Putamen (tissue), 1 donor: ENCODE measurements at regions not wholly inside any gene's neighbourhood (a gene's known extent, or its start where the extent isn't known, plus 50 kb on each side); places are given as distances from the start of the nearest gene placed in this dataset.
A peak's percentile ranks its signal among the peaks of the same experiment; 100 is the strongest.

Source experiments
- DNase-seq: peaks from one replicate; pipeline ENCODE4 v3.0.0-alpha.2; 2016; ENCODE audit warnings: low spot score

GRCh38 chr11:92480499-92480898 is 255.9 kb downstream of the FAT3 start:
- DNase-seq = no peak

GRCh38 chr11:92482492-92483060 is 258.0 kb downstream of the FAT3 start:
- DNase-seq = no peak

- no peak for DNase-seq
These were observed 260.0 kb downstream of the FAT3 start for GRCh38 chr11:92484570-92484969.

GRCh38 chr11:92489826-92490399 is 265.3 kb downstream of the FAT3 start:
- no peak for DNase-seq

- no peak for DNase-seq
These were observed 267.8 kb downstream of the FAT3 start for GRCh38 chr11:92492372-92492771.

GRCh38 chr11:92495107-92495793 is 270.6 kb downstream of the FAT3 start:
- DNase-seq = no peak

GRCh38 chr11:92500453-92500852 is 275.8 kb downstream of the FAT3 start:
- DNase-seq = peak; percentile 18

GRCh38 chr11:92501066-92501739 is 276.6 kb downstream of the FAT3 start:
- DNase-seq = peak; percentile 51

- no peak for DNase-seq
These were observed 279.4 kb downstream of the FAT3 start for GRCh38 chr11:92504004-92504403.

GRCh38 chr11:92504534-92504933 is 279.9 kb downstream of the FAT3 start:
- DNase-seq = no peak

GRCh38 chr11:92505689-92506088 is 281.1 kb downstream of the FAT3 start:
- DNase-seq = no peak

- no peak for DNase-seq
These were observed 282.3 kb downstream of the FAT3 start for GRCh38 chr11:92506809-92507336.

GRCh38 chr11:92510591-92510990 is 286.0 kb downstream of the FAT3 start:
- no peak for DNase-seq

- DNase-seq = no peak
These were observed 287.0 kb downstream of the FAT3 start for GRCh38 chr11:92511522-92512203.

- DNase-seq = no peak
These were observed 287.6 kb downstream of the FAT3 start for GRCh38 chr11:92512204-92512569.

- no peak for DNase-seq
These were observed 299.0 kb downstream of the FAT3 start for GRCh38 chr11:92523611-92524010.

- no peak for DNase-seq
These were observed 299.9 kb downstream of the FAT3 start for GRCh38 chr11:92524542-92524941.

- DNase-seq = no peak
These were observed 302.8 kb downstream of the FAT3 start for GRCh38 chr11:92527467-92527866.

GRCh38 chr11:92528001-92528400 is 303.4 kb downstream of the FAT3 start:
- DNase-seq = no peak

- DNase-seq = no peak
These were observed 306.6 kb downstream of the FAT3 start for GRCh38 chr11:92531065-92531739.

GRCh38 chr11:92533657-92534335 is 309.2 kb downstream of the FAT3 start:
- DNase-seq = no peak
